IMR-90 (cell line): ENCODE measurements at regions not wholly inside any gene's neighbourhood (a gene's known extent, or its start where the extent isn't known, plus 50 kb on each side); places are given as distances from the start of the nearest gene placed in this dataset.

Experiments used
- ATAC-seq: fragments of 200-7000 bp; cut with Tn5 transposase; 2 replicates; pipeline ENCODE4 v1.9.1; 2020; ENCODE audit warnings: low read depth, mild to moderate bottlenecking, moderate library complexity
- BruUV-seq: library from RNA; stranded (reverse); fragments of 400-500 nt; replicated peaks from 2 replicates; lab custom pipeline; 2021; lab: Mats Ljungman, UMichigan
- CTCF ChIA-PET: fragments of 300-600 bp; formaldehyde crosslinking; extraction: SDS; loops from one replicate; lab custom pipeline; 2021; ENCODE audit warnings: antibody characterized with exemption; lab: Yijun Ruan, JAX
- POLR2A ChIA-PET: fragments of 300-600 bp; sonication (Branson Sonifier 250); formaldehyde crosslinking; loops from one replicate; lab custom pipeline; 2022; ENCODE audit warnings: antibody characterized with exemption; ENCODE audit not compliant: unreplicated experiment; lab: Charles Lee
- DNase-seq: peaks from one replicate; pipeline ENCODE4 v3.0.0; 2013
- H2AFZ ChIP-seq: replicated peaks from 2 replicates; pipeline ENCODE3; 2013; ENCODE audit warnings: low read length, mild to moderate bottlenecking; ENCODE audit not compliant: poor library complexity
- H2AK5ac ChIP-seq: 2 replicates; pipeline ENCODE4 v1.6.1; 2013; ENCODE audit warnings: low read depth, low read length, inconsistent platforms
- H2AK9ac ChIP-seq: replicated peaks from 2 replicates; pipeline ENCODE3; 2013; ENCODE audit warnings: mild to moderate bottlenecking, low read depth, low read length, moderate library complexity; ENCODE audit not compliant: poor library complexity
- H2BK120ac ChIP-seq: 2 replicates; pipeline ENCODE4 v1.6.1; 2013; ENCODE audit warnings: low read depth, low read length, inconsistent platforms
- H2BK15ac ChIP-seq: 3 replicates; pipeline ENCODE4 v1.6.1; 2013; ENCODE audit warnings: low read depth, low read length, inconsistent platforms
- H2BK20ac ChIP-seq: 2 replicates; pipeline ENCODE4 v1.6.1; 2013; ENCODE audit warnings: low read depth, mild to moderate bottlenecking, inconsistent platforms, low read length, moderate library complexity
- H2BK5ac ChIP-seq: 2 replicates; pipeline ENCODE4 v1.6.1; 2013; ENCODE audit warnings: mild to moderate bottlenecking, low read depth, low read length, inconsistent platforms; ENCODE audit not compliant: poor library complexity, severe bottlenecking
- H3K14ac ChIP-seq: replicated peaks from 2 replicates; pipeline ENCODE4 v1.6.1; 2013; ENCODE audit warnings: low read depth, low read length, inconsistent platforms
- H3K18ac ChIP-seq: 2 replicates; pipeline ENCODE4 v1.6.1; 2013; ENCODE audit warnings: low read depth, low read length, control low read depth
- H3K23ac ChIP-seq: 2 replicates; pipeline ENCODE4 v1.6.1; 2013; ENCODE audit warnings: low read depth, low read length, inconsistent platforms
- H3K27ac ChIP-seq: 2 replicates; pipeline ENCODE4 v1.5.1; 2013; ENCODE audit warnings: mild to moderate bottlenecking, control low read depth, low read length; ENCODE audit not compliant: insufficient read depth
- H3K27me3 ChIP-seq: 2 replicates; pipeline ENCODE4 v1.6.1; 2013; ENCODE audit warnings: low read length; ENCODE audit not compliant: control insufficient read depth, insufficient read depth
- H3K36me3 ChIP-seq: 2 replicates; pipeline ENCODE4 v1.6.1; 2013; ENCODE audit warnings: low read length, mixed read lengths; ENCODE audit not compliant: control insufficient read depth, insufficient read depth
- H3K4ac ChIP-seq: 2 replicates; pipeline ENCODE4 v1.6.1; 2013; ENCODE audit warnings: low read depth, low read length, inconsistent platforms
- H3K4me1 ChIP-seq: 2 replicates; pipeline ENCODE4 v1.6.1; 2013; ENCODE audit warnings: low read length, mixed read lengths; ENCODE audit not compliant: control insufficient read depth, insufficient read depth
- H3K4me2 ChIP-seq: 2 replicates; pipeline ENCODE4 v1.6.1; 2013; ENCODE audit warnings: low read depth, mild to moderate bottlenecking, control low read depth, low read length, moderate library complexity
- H3K4me3 ChIP-seq: 2 replicates; pipeline ENCODE4 v1.5.1; 2013; ENCODE audit warnings: low read depth, mild to moderate bottlenecking, control low read depth, low read length, moderate library complexity; ENCODE audit not compliant: insufficient read depth
- H3K56ac ChIP-seq: 2 replicates; pipeline ENCODE4 v1.6.1; 2013; ENCODE audit warnings: low read length, inconsistent platforms; ENCODE audit not compliant: insufficient read depth; ENCODE audit errors: extremely low read depth
- H3K79me1 ChIP-seq, 2 experiments: 2 replicates each; pipeline ENCODE4 v1.6.1; 2013; ENCODE audit warnings: low read length in 2 of 2, inconsistent platforms in 1 of 2, low read depth in 1 of 2
- H3K9ac ChIP-seq: 2 replicates; pipeline ENCODE4 v1.6.1; 2013; ENCODE audit warnings: low read depth, low read length, control low read depth
- H3K9me1 ChIP-seq: 2 replicates; pipeline ENCODE4 v1.6.1; 2013; ENCODE audit warnings: low read length, inconsistent platforms; ENCODE audit not compliant: insufficient read depth
- H3K9me3 ChIP-seq: 2 replicates; pipeline ENCODE4 v1.6.1; 2013; ENCODE audit warnings: low read length; ENCODE audit not compliant: control insufficient read depth, insufficient read depth
- H4K20me1 ChIP-seq: 2 replicates; pipeline ENCODE4 v1.6.1; 2013; ENCODE audit warnings: low read length, inconsistent platforms; ENCODE audit not compliant: insufficient read depth
- H4K5ac ChIP-seq: 2 replicates; pipeline ENCODE4 v1.6.1; 2013; ENCODE audit warnings: mild to moderate bottlenecking, low read depth, low read length, control low read depth
- H4K8ac ChIP-seq, 2 experiments: 2 replicates each; pipeline ENCODE4 v1.6.1; 2013; ENCODE audit warnings: low read depth in 2 of 2, low read length in 2 of 2, control low read depth in 1 of 2, inconsistent platforms in 1 of 2
- H4K91ac ChIP-seq: 2 replicates; pipeline ENCODE4 v1.6.1; 2013; ENCODE audit warnings: low read depth, low read length, inconsistent platforms; ENCODE audit not compliant: insufficient read depth
- CTCF ChIP-seq: conservative IDR thresholded peaks from 2 replicates; pipeline ENCODE4 v1.5.1; 2012; ENCODE audit warnings: mild to moderate bottlenecking, low read depth, low read length, improper control_type of control experiment
- MAZ ChIP-seq: IDR thresholded peaks from 2 replicates; pipeline ENCODE4 v1.6.1; 2012; ENCODE audit warnings: low read depth, mild to moderate bottlenecking, low read length, improper control_type of control experiment, moderate library complexity, borderline replicate concordance
- NFE2L2 ChIP-seq: fragments of 150-350 bp; IDR thresholded peaks from 2 replicates; pipeline ENCODE4 v1.6.1; 2016; ENCODE audit warnings: low read depth, mild to moderate bottlenecking, low read length
- POLR2A ChIP-seq: IDR thresholded peaks from 2 replicates; pipeline ENCODE4 v1.6.1; 2012; ENCODE audit warnings: mild to moderate bottlenecking, low read depth, low read length
- RAD21 ChIP-seq: IDR thresholded peaks from 2 replicates; pipeline ENCODE4 v1.6.1; 2012; ENCODE audit warnings: low read length, improper control_type of control experiment
- RCOR1 ChIP-seq: IDR thresholded peaks from 2 replicates; pipeline ENCODE4 v1.6.1; 2012; ENCODE audit warnings: mild to moderate bottlenecking, low read length, improper control_type of control experiment; ENCODE audit not compliant: insufficient replicate concordance
- RFX5 ChIP-seq: IDR thresholded peaks from 2 replicates; pipeline ENCODE4 v1.8.0; 2012; ENCODE audit warnings: low read depth, mild to moderate bottlenecking, low read length, moderate library complexity
- WGBS, 2 experiments: methylation state at CpG; one replicate each; pipeline versions ENCODE4 v1.1.5 to v1.1.7; 2013; ENCODE audit warnings: missing lambda C conversion rate in 2 of 2; ENCODE audit not compliant: insufficient read length in 1 of 2; ENCODE audit errors: extremely low coverage in 2 of 2; 5-methylcytosine and 5-hydroxymethylcytosine counted together
- dilution Hi-C: fragments of 300-500 bp; cut with HindIII; formaldehyde crosslinking; loops from one replicate; pipeline ENCODE4 v1.14.3; 2018; ENCODE audit warnings: low sequenced_read_pairs; ENCODE audit not compliant: unreplicated experiment
- in situ Hi-C: fragments of 300-500 bp; cut with MboI; formaldehyde crosslinking; loops from 3 replicates; pipeline ENCODE4 v1.14.3; 2019; ENCODE audit warnings: low sequenced_read_pairs, inconsistent platforms, mixed read lengths
- intact Hi-C: fragments of 100-400 bp; cut with micrococcal nuclease; formaldehyde crosslinking; loops from 2 replicates; pipeline ENCODE4 v1.10.0; 2022

DNA sequence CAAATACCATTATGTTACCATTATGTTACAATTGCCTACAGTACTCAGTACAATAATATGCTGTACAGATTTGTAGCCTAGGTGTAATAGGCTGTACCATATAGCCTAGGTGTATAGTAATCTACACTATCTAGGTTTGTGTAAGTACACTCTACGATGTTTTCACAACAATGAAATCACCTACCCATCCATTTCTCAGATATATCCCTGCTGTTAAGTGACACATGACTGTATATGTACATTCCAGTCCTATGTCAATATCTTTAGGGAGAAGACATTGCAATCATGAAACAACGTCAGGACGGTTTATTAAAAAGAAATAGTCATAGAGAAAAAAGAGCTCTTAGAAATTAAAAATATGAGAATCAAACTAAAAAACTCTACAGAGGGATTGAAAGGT, 119.0 kb upstream of the CDC42EP3 start:
- Histone ChIP-seq H2BK15ac (peak overlapping the region; percentile 57; the same call in 1 of the 3 replicates), H3K9ac (no peak overlapping the region), H3K23ac (no peak overlapping the region), H2AK5ac (no peak overlapping the region), H3K56ac (no peak overlapping the region), H3K79me1 (peaks cover 0 to 11% of the 10 kb centered on the region in 2 experiments; a peak in 2 of 4 replicates), H3K27ac (no peak overlapping the region; the same call in 1 of the 2 replicates), H2BK120ac (no peak overlapping the region), H2BK20ac (peak overlapping the region; percentile 46; the same call in 1 of the 2 replicates), H3K9me3 (peaks cover 10% of the 10 kb centered on the region; the same call in 1 of the 2 replicates), H3K4me1 (peaks cover 17% of the 10 kb centered on the region), H3K9me1 (peaks cover 9% of the 10 kb centered on the region; the same call in 1 of the 2 replicates), H3K4ac (no peak overlapping the region), H2AK9ac (no peak overlapping the region), H3K18ac (peak overlapping the region; percentile 42), H3K27me3 (no peaks in the 10 kb centered on the region), H3K4me3 (no peak overlapping the region), H3K36me3 (no peaks in the 10 kb centered on the region), H2AFZ (no peak overlapping the region), H4K8ac (peak overlapping the region in 1 of 2 experiments; percentile 32; a peak in 1 of 4 replicates), H3K4me2 (no peak overlapping the region), H2BK5ac (peak overlapping the region; percentile 87), H4K20me1 (no peaks in the 10 kb centered on the region), H3K14ac (0 out of 2 replicates have a peak overlapping the region, but pooled peaks have one; percentile 11), H4K91ac (no peak overlapping the region), H4K5ac (peak overlapping the region; percentile 53; the same call in 1 of the 2 replicates)
- in situ Hi-C loops (no loop called here), intact Hi-C loops (no loop called here), dilution Hi-C loops (no loop called here)
- ChIA-PET CTCF (no interaction called here), POLR2A (no interaction called here)
- TF ChIP-seq MAZ (no peak), RFX5 (no peak), POLR2A (no peak), NFE2L2 (no peak), CTCF (no peak), RAD21 (no peak), RCOR1 (no peak)
- WGBS, 2 experiments = no CpG with 5 or more reads among the region's 3 CpGs
- DNase-seq = no peak
- no TSS peak for BruUV-seq
- ATAC-seq = no peak; the same call in 1 of the 2 replicates
